ENCODE measurements at regions not wholly inside any gene's neighbourhood (a gene's known extent, or its start where the extent isn't known, plus 50 kb on each side); places are given as distances from the start of the nearest gene placed in this dataset.
"Not testable (repeated sequence)": the region's sequence is repeated elsewhere in the genome, so short reads cannot be mapped to it uniquely, and the experiment has no call there.

- no peak for DNase-seq
Measured at GRCh38 chrX:123108513-123109427, 75.3 kb upstream of the GRIA3 start.

GRCh38 chrX:123121241-123121640 lies 62.8 kb upstream of the GRIA3 start:
- peak; percentile 12 for DNase-seq

- DNase-seq = not testable (repeated sequence)
Measured at GRCh38 chrX:123129805-123130204, 54.3 kb upstream of the GRIA3 start.
